ENCODE measurements at regions not wholly inside any gene's neighbourhood (a gene's known extent, or its start where the extent isn't known, plus 50 kb on each side); places are given as distances from the start of the nearest gene placed in this dataset.

GRCh38 chr15:75136758-75137157 lies 64.9 kb upstream of the C15orf39 start:
- no peaks in the 10 kb centered on the region for H3K36me3 ChIP-seq
- no peaks in the 10 kb centered on the region for H3K9me3 ChIP-seq
- H3K9ac ChIP-seq (ENCODE audit: low read depth in 2 of 2, low read length in 2 of 2), result no peak overlapping the region
- no peaks in the 10 kb centered on the region for H3K4me1 ChIP-seq
- H3K27ac ChIP-seq, result no peak overlapping the region
- TF ChIP-seq, protein P1, sequence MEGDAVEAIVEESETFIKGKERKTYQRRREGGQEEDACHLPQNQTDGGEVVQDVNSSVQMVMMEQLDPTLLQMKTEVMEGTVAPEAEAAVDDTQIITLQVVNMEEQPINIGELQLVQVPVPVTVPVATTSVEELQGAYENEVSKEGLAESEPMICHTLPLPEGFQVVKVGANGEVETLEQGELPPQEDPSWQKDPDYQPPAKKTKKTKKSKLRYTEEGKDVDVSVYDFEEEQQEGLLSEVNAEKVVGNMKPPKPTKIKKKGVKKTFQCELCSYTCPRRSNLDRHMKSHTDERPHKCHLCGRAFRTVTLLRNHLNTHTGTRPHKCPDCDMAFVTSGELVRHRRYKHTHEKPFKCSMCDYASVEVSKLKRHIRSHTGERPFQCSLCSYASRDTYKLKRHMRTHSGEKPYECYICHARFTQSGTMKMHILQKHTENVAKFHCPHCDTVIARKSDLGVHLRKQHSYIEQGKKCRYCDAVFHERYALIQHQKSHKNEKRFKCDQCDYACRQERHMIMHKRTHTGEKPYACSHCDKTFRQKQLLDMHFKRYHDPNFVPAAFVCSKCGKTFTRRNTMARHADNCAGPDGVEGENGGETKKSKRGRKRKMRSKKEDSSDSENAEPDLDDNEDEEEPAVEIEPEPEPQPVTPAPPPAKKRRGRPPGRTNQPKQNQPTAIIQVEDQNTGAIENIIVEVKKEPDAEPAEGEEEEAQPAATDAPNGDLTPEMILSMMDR (IDR thresholded peaks at IDR 0.05), result no peak
- H3K4me3 ChIP-seq, result no peak overlapping the region
- intact Hi-C loops (cut with DNase I), result no loop called here
- H3K27me3 ChIP-seq, result no peaks in the 10 kb centered on the region
- no peak for DNase-seq

DNA sequence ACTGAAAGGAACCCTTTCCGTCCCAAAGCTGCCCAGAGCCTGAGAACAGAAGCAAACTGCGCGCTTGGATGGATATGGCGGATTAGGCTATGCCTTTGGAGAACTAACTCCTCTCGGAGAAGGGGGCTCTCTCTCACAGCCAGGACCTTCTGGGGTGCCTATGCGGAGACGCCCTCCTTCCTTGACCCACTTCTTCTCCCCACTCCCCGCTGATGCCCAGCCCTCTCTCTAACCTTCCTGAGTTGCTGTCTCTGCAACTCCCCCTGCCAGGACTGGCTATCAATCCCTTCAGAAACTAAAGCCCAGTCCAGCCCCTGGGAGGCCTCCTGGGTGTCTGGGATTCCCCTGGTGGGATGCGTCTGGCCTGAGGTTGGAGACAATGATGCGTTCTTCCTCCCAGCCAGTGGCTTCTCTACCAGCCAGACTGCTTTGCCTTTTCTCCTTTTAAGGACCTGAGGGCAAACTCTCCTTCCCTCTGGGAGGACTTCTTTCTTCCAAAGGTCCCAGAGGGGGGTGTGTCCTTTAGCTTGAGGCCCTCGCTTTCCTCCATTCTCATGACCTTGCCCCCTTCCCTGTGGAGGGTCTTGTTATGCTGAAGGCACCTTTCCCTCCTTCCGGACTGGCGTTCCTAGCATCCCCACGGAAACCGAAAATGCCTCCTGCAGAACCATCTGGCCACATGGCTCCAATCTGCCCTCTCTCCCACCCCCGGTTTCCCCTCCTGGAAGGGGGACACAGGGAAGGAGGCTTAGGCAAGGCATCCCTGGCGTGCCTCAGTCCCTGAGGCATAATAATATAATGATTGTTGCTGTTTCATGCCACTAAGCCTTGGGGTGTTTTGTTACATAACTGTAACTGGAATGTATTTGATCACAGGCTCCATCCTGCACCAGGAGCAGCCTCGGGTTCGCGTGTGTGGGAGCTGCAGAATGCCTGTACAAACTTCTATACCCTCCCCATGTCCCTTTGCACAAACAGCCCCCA lies 63.4 kb upstream of the C15orf39 start:
- Histone ChIP-seq H3K27ac (no peak overlapping the region), H3K4me1 (no peaks in the 10 kb centered on the region), H3K4me3 (no peak overlapping the region), H3K36me3 (no peaks in the 10 kb centered on the region), H3K9ac (ENCODE audit: low read depth in 2 of 2, low read length in 2 of 2) (no peak overlapping the region), H3K9me3 (no peaks in the 10 kb centered on the region), H3K27me3 (no peaks in the 10 kb centered on the region)
- DNase-seq, result no peak
- TF ChIP-seq, protein P1 (IDR thresholded peaks at IDR 0.05), result no peak
- intact Hi-C loops (cut with DNase I), result no loop called here

DNA sequence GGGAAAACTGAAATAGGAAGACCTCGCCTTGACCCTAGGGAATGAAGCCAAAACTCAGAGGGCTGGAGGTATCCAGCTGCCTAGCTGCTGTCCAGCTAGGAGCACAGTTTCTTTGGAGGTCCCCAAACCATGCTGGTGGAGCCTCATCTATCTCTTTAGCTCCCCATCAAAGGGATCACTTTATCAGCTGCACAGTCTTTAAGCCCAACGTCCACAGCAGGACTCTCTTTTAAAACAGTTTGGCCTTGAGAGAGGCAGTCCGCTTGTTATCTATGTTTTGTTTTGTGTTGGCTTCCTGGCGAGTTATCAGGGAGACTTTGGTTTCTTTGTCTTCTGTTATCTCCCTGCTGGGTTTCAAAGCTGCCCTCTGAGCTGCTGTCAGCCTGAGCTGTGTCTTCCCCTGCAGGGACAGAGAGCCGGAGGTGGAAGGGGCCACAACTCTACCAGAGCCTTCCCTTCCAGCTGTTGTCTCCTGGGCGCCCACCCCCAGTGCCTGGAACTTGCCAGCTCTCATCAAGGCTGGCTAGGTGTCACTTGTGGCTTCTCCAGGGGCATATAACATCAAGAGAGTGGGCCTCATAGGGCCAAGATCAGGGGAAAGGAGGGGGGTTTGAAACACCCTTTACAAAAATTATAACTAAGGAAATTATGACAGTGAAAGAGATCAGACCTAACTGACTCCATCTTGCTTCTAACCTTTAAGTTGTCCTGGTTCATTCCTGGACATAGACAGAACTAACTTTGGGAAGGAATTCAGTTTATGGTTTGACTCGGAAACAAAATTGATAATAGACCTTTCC lies 61.4 kb upstream of the C15orf39 start:
- no peak overlapping the region for H3K4me3 ChIP-seq
- H3K9ac ChIP-seq (ENCODE audit: low read depth in 2 of 2, low read length in 2 of 2), result no peak overlapping the region
- H3K27ac ChIP-seq, result no peak overlapping the region
- no peaks in the 10 kb centered on the region for H3K27me3 ChIP-seq
- TF ChIP-seq, protein P1 (IDR thresholded peaks at IDR 0.05), result no peak
- H3K36me3 ChIP-seq, result no peaks in the 10 kb centered on the region
- H3K4me1 ChIP-seq, result no peaks in the 10 kb centered on the region
- DNase-seq, result no peak
- H3K9me3 ChIP-seq, result no peaks in the 10 kb centered on the region
- intact Hi-C loops (cut with DNase I), result no loop called here

- TF ChIP-seq, protein P1 (IDR thresholded peaks at IDR 0.05), result no peak
- no peaks in the 10 kb centered on the region for H3K27me3 ChIP-seq
- no peaks in the 10 kb centered on the region for H3K9me3 ChIP-seq
- no peak overlapping the region for H3K9ac ChIP-seq (ENCODE audit: low read depth in 2 of 2, low read length in 2 of 2)
- no peaks in the 10 kb centered on the region for H3K36me3 ChIP-seq
- no peak for DNase-seq
- intact Hi-C loops (cut with DNase I), result no loop called here
- H3K4me1 ChIP-seq, result no peaks in the 10 kb centered on the region
- H3K27ac ChIP-seq, result no peak overlapping the region
- no peak overlapping the region for H3K4me3 ChIP-seq
Measured at GRCh38 chr15:75142499-75142898, 59.2 kb upstream of the C15orf39 start.

DNA sequence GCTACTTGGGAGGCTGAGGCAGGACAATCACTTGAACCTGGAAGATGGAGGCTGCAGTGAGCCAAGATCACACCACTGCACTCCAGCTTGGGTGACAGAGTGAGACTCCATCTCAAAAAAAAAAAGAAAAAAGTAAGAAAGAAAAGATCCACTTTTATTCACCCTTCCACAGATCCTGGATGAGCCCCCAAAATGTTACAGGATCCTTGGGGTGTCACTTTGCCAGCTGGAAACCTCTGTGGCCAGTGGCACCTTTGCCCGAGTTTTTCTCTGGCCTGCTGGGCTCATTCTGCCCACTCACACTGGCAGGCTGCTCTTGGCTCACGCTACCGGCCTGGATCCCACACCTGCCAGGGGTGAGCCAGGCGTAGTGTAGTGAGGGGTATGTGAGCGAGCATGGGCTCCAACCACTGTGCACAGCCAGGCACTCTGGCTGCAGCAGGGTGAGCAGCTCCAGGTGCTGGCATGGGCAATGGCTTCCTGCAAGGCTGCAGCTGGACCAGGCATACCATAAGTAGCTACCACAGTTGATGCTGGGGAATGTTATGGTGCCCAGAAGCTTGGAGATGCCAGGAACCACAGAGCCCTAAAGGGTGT lies 57.8 kb upstream of the C15orf39 start:
- intact Hi-C loops (cut with DNase I), result no loop called here

More for the DNA sequence above, 57.8 kb upstream of the C15orf39 start:
- H3K9ac ChIP-seq (ENCODE audit: low read depth in 2 of 2, low read length in 2 of 2), result no peak overlapping the region
- H3K4me1 ChIP-seq, result no peaks in the 10 kb centered on the region
- no peak overlapping the region for H3K27ac ChIP-seq
- DNase-seq, result no peak
- H3K9me3 ChIP-seq, result no peaks in the 10 kb centered on the region
- no peaks in the 10 kb centered on the region for H3K27me3 ChIP-seq
- no peaks in the 10 kb centered on the region for H3K36me3 ChIP-seq
- no peak overlapping the region for H3K4me3 ChIP-seq
- TF ChIP-seq, protein P1 (IDR thresholded peaks at IDR 0.05), result no peak
